ENCODE measurements at regions not wholly inside any gene's neighbourhood (a gene's known extent, or its start where the extent isn't known, plus 50 kb on each side); places are given as distances from the start of the nearest gene placed in this dataset.

DNA sequence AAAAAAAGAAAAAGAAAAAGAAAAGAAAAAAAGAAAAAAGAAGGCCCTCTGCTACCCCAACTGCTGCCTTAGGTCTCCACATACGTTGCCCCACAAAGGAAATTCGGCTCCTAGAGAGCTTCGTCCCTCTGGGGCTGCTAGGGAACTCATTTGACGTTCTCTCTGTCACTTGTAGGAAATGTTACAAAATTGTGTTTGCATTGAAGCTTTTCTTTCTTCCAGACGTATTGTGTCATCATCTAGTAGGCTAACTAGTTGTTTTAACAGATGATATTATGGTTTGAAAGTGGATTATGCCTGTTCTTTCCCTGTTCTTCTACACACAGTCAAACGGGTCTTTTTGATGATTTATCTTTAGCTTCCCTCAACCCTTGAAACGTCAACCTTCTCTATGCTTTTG is 125.3 kb downstream of the BDH1 start:
- peaks cover 25% of the 10 kb centered on the region for H3K4me1 ChIP-seq (ENCODE audit: insufficient read depth, low read length)
- peak overlapping the region; percentile 88 for H3K27ac ChIP-seq (ENCODE audit: low read depth, low read length)

GRCh38 chr3:197428952-197429351 is 126.8 kb downstream of the BDH1 start:
- no peak for DNase-seq (ENCODE audit: insufficient read length, low spot score, missing footprints)
- H3K36me3 ChIP-seq (ENCODE audit: insufficient read depth, low read length), result no peaks in the 10 kb centered on the region
- peak overlapping the region; percentile 43 for H3K27ac ChIP-seq (ENCODE audit: low read depth, low read length)
- no peaks in the 10 kb centered on the region for H3K9me3 ChIP-seq (ENCODE audit: low read depth, low read length)
- H3K4me3 ChIP-seq (ENCODE audit: insufficient read depth, low read length), result no peak overlapping the region
- no peaks in the 10 kb centered on the region for H3K27me3 ChIP-seq (ENCODE audit: insufficient read depth, low read length)
- TF ChIP-seq, protein P1, sequence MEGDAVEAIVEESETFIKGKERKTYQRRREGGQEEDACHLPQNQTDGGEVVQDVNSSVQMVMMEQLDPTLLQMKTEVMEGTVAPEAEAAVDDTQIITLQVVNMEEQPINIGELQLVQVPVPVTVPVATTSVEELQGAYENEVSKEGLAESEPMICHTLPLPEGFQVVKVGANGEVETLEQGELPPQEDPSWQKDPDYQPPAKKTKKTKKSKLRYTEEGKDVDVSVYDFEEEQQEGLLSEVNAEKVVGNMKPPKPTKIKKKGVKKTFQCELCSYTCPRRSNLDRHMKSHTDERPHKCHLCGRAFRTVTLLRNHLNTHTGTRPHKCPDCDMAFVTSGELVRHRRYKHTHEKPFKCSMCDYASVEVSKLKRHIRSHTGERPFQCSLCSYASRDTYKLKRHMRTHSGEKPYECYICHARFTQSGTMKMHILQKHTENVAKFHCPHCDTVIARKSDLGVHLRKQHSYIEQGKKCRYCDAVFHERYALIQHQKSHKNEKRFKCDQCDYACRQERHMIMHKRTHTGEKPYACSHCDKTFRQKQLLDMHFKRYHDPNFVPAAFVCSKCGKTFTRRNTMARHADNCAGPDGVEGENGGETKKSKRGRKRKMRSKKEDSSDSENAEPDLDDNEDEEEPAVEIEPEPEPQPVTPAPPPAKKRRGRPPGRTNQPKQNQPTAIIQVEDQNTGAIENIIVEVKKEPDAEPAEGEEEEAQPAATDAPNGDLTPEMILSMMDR (IDR thresholded peaks at IDR 0.05; ENCODE audit: extremely low read depth, low read depth, low read length), result no peak
- H2AFZ ChIP-seq (ENCODE audit: low read length), result peak overlapping the region; percentile 57
- H3K4me1 ChIP-seq (ENCODE audit: insufficient read depth, low read length), result peaks cover 25% of the 10 kb centered on the region
- H3K79me2 ChIP-seq (ENCODE audit: insufficient read depth, low read length), result no peaks in the 10 kb centered on the region
- peak overlapping the region; percentile 49 for H3K4me2 ChIP-seq (ENCODE audit: insufficient read depth, low read length)
- no peaks in the 10 kb centered on the region for H4K20me1 ChIP-seq (ENCODE audit: insufficient read depth, low read length)

More for the DNA sequence above, 125.3 kb downstream of the BDH1 start:
- Histone ChIP-seq H4K20me1 (ENCODE audit: insufficient read depth, low read length) (no peaks in the 10 kb centered on the region), H3K79me2 (ENCODE audit: insufficient read depth, low read length) (no peaks in the 10 kb centered on the region), H3K36me3 (ENCODE audit: insufficient read depth, low read length) (no peaks in the 10 kb centered on the region), H3K4me2 (ENCODE audit: insufficient read depth, low read length) (peak overlapping the region; percentile 80), H3K27me3 (ENCODE audit: insufficient read depth, low read length) (no peaks in the 10 kb centered on the region), H2AFZ (ENCODE audit: low read length) (peak overlapping the region; percentile 89), H3K4me3 (ENCODE audit: insufficient read depth, low read length) (peak overlapping the region; percentile 53), H3K9me3 (ENCODE audit: low read depth, low read length) (no peaks in the 10 kb centered on the region)
- DNase-seq (ENCODE audit: insufficient read length, low spot score, missing footprints), result no peak
- TF ChIP-seq, protein P1 (IDR thresholded peaks at IDR 0.05; ENCODE audit: extremely low read depth, low read depth, low read length), result no peak

GRCh38 chr3:197428117-197428801 is 127.5 kb downstream of the BDH1 start:
- Histone ChIP-seq H2AFZ (ENCODE audit: low read length) (peak overlapping the region; percentile 70), H3K36me3 (ENCODE audit: insufficient read depth, low read length) (no peaks in the 10 kb centered on the region), H3K4me1 (ENCODE audit: insufficient read depth, low read length) (peaks cover 25% of the 10 kb centered on the region), H3K79me2 (ENCODE audit: insufficient read depth, low read length) (no peaks in the 10 kb centered on the region), H3K4me2 (ENCODE audit: insufficient read depth, low read length) (peak overlapping the region; percentile 49), H3K9me3 (ENCODE audit: low read depth, low read length) (no peaks in the 10 kb centered on the region), H3K27ac (ENCODE audit: low read depth, low read length) (peak overlapping the region; percentile 43), H3K27me3 (ENCODE audit: insufficient read depth, low read length) (no peaks in the 10 kb centered on the region), H3K4me3 (ENCODE audit: insufficient read depth, low read length) (no peak overlapping the region), H4K20me1 (ENCODE audit: insufficient read depth, low read length) (no peaks in the 10 kb centered on the region)
- TF ChIP-seq, protein P1 (IDR thresholded peaks at IDR 0.05; ENCODE audit: extremely low read depth, low read depth, low read length), result no peak
- peak; percentile 78 for DNase-seq (ENCODE audit: insufficient read length, low spot score, missing footprints)

DNA sequence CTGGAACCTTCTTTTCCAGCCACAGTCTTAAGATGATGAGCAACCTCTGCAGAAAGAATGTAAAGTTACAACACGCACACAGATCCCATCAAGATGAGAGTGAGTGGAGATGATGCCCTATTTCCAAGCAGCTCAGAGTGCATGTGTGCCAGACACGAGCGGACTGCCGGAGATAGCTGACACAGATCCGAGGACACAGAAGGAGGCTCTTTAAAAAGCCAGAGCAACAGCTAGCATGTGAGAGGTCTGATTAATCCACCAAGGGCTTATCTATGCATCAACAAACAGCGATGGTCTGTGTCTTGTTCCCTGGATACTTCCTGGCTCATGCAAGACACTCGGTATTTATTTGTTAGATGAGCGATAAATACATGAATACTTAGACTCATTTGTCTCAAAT is 128.6 kb upstream of the DLG1 start:
- Histone ChIP-seq H3K4me1 (ENCODE audit: insufficient read depth, low read length) (peaks cover 30% of the 10 kb centered on the region), H3K4me2 (ENCODE audit: insufficient read depth, low read length) (no peak overlapping the region), H3K4me3 (ENCODE audit: insufficient read depth, low read length) (no peak overlapping the region), H3K27me3 (ENCODE audit: insufficient read depth, low read length) (no peaks in the 10 kb centered on the region), H3K9me3 (ENCODE audit: low read depth, low read length) (no peaks in the 10 kb centered on the region), H2AFZ (ENCODE audit: low read length) (no peak overlapping the region), H3K36me3 (ENCODE audit: insufficient read depth, low read length) (no peaks in the 10 kb centered on the region), H4K20me1 (ENCODE audit: insufficient read depth, low read length) (no peaks in the 10 kb centered on the region), H3K79me2 (ENCODE audit: insufficient read depth, low read length) (no peaks in the 10 kb centered on the region), H3K27ac (ENCODE audit: low read depth, low read length) (no peak overlapping the region)
- DNase-seq (ENCODE audit: insufficient read length, low spot score, missing footprints), result no peak
- TF ChIP-seq, protein P1 (IDR thresholded peaks at IDR 0.05; ENCODE audit: extremely low read depth, low read depth, low read length), result no peak

Measured in osteoblast (primary cell).